H9 (cell line): ENCODE measurements at regions not wholly inside any gene's neighbourhood (a gene's known extent, or its start where the extent isn't known, plus 50 kb on each side); places are given as distances from the start of the nearest gene placed in this dataset.

Source experiments
- DNase-seq: peaks from one replicate; pipeline ENCODE4 v3.0.0-alpha.2; 2017
- H2AFZ ChIP-seq: one replicate; pipeline ENCODE4 v1.6.1; 2013; ENCODE audit warnings: mild to moderate bottlenecking, low read length, control low read depth, moderate library complexity
- H2AK5ac ChIP-seq: 2 replicates; pipeline ENCODE4 v1.6.1; 2013; ENCODE audit warnings: low read length, control low read depth, mixed read lengths; ENCODE audit not compliant: insufficient read length
- H2BK120ac ChIP-seq: one replicate; pipeline ENCODE4 v1.6.1; 2013; ENCODE audit warnings: low read depth, mild to moderate bottlenecking, low read length, control low read depth, inconsistent platforms; ENCODE audit not compliant: poor library complexity, severe bottlenecking
- H2BK12ac ChIP-seq: 2 replicates; pipeline ENCODE4 v1.6.1; 2013; ENCODE audit warnings: low read length, control low read depth, mixed read lengths, low read depth; ENCODE audit not compliant: insufficient read length
- H2BK15ac ChIP-seq: 2 replicates; pipeline ENCODE4 v1.6.1; 2013; ENCODE audit warnings: low read depth, low read length, control low read depth
- H2BK20ac ChIP-seq: one replicate; pipeline ENCODE4 v1.6.1; 2013; ENCODE audit warnings: low read depth, mild to moderate bottlenecking, low read length, control low read depth, inconsistent platforms; ENCODE audit not compliant: poor library complexity, severe bottlenecking
- H2BK5ac ChIP-seq: 2 replicates; pipeline ENCODE4 v1.6.1; 2013; ENCODE audit warnings: low read length, control low read depth, mixed read lengths; ENCODE audit not compliant: insufficient read length
- H3K14ac ChIP-seq: 2 replicates; pipeline ENCODE4 v1.6.1; 2013; ENCODE audit warnings: low read length, control low read depth; ENCODE audit not compliant: insufficient read depth
- H3K18ac ChIP-seq: 2 replicates; pipeline ENCODE4 v1.6.1; 2013; ENCODE audit warnings: low read depth, mild to moderate bottlenecking, mixed read lengths, low read length, control low read depth; ENCODE audit not compliant: insufficient read length
- H3K23ac ChIP-seq: 2 replicates; pipeline ENCODE4 v1.6.1; 2013; ENCODE audit warnings: low read length, control low read depth, mixed read lengths, low read depth; ENCODE audit not compliant: insufficient read length
- H3K23me2 ChIP-seq: 2 replicates; pipeline ENCODE4 v1.6.1; 2013; ENCODE audit warnings: low read depth, mild to moderate bottlenecking, mixed read lengths, low read length, control low read depth; ENCODE audit not compliant: insufficient read length, poor library complexity, severe bottlenecking
- H3K27ac ChIP-seq: 2 replicates; pipeline ENCODE4 v1.5.1; 2013; ENCODE audit warnings: low read length, control low read depth, mixed read lengths, low read depth; ENCODE audit not compliant: insufficient read length
- H3K27me3 ChIP-seq: 2 replicates; pipeline ENCODE4 v1.6.1; 2013; ENCODE audit warnings: low read length, control low read depth, inconsistent platforms; ENCODE audit not compliant: insufficient read depth
- H3K4ac ChIP-seq: 2 replicates; pipeline ENCODE4 v1.6.1; 2013; ENCODE audit warnings: low read depth, mild to moderate bottlenecking, control low read depth, inconsistent platforms, low read length, moderate library complexity
- H3K4me1 ChIP-seq: 2 replicates; pipeline ENCODE4 v1.6.1; 2013; ENCODE audit warnings: low read length, control low read depth, inconsistent platforms; ENCODE audit not compliant: insufficient read depth
- H3K4me2 ChIP-seq: 2 replicates; pipeline ENCODE4 v1.6.1; 2013; ENCODE audit warnings: low read length, control low read depth, mixed read lengths; ENCODE audit not compliant: insufficient read length, insufficient read depth
- H3K56ac ChIP-seq: 2 replicates; pipeline ENCODE4 v1.6.1; 2013; ENCODE audit warnings: low read depth, mild to moderate bottlenecking, mixed read lengths, low read length, control low read depth; ENCODE audit not compliant: insufficient read length
- H3K79me1 ChIP-seq: 2 replicates; pipeline ENCODE4 v1.6.1; 2013; ENCODE audit warnings: low read depth, mild to moderate bottlenecking, moderate library complexity, low read length, control low read depth, inconsistent platforms; ENCODE audit not compliant: insufficient read depth, poor library complexity, severe bottlenecking
- H3K79me2 ChIP-seq: 2 replicates; pipeline ENCODE4 v1.6.1; 2013; ENCODE audit warnings: low read length, control low read depth, inconsistent platforms; ENCODE audit not compliant: insufficient read depth
- H3K9ac ChIP-seq: 2 replicates; pipeline ENCODE4 v1.6.1; 2013; ENCODE audit warnings: low read length, control low read depth, mixed read lengths; ENCODE audit not compliant: insufficient read length; ENCODE audit errors: extremely low read depth
- H3K9me3 ChIP-seq: one replicate; pipeline ENCODE4 v1.6.1; 2013; ENCODE audit warnings: low read depth, low read length, inconsistent platforms; ENCODE audit not compliant: control insufficient read depth
- H3T11ph ChIP-seq: one replicate; pipeline ENCODE4 v1.6.1; 2013; ENCODE audit warnings: mild to moderate bottlenecking, low read length, control low read depth, inconsistent platforms
- H4K20me1 ChIP-seq: one replicate; pipeline ENCODE4 v1.6.1; 2013; ENCODE audit not compliant: control insufficient read depth, insufficient read length, insufficient read depth
- H4K5ac ChIP-seq: 2 replicates; pipeline ENCODE4 v1.6.1; 2013; ENCODE audit warnings: low read depth, mild to moderate bottlenecking, mixed read lengths, low read length, control low read depth; ENCODE audit not compliant: insufficient read length
- H4K8ac ChIP-seq: replicated peaks from 2 replicates; pipeline ENCODE4 v1.6.1; 2013; ENCODE audit warnings: low read length, control low read depth, mixed read lengths, low read depth; ENCODE audit not compliant: insufficient read length
- H4K91ac ChIP-seq: 2 replicates; pipeline ENCODE4 v1.6.1; 2013; ENCODE audit warnings: low read depth, mild to moderate bottlenecking, moderate library complexity, mixed read lengths, low read length, control low read depth; ENCODE audit not compliant: insufficient read length
- H3K27ac Mint-ChIP-seq, 3 experiments: 2 replicates in 2 of 3; 3 replicates in 1 of 3; pipeline ENCODE4 v1.8.0; 2020 to 2021; ENCODE audit warnings: mixed read lengths in 3 of 3, mild to moderate bottlenecking in 1 of 3, moderate library complexity in 1 of 3
- H3K27me3 Mint-ChIP-seq: 2 replicates; pipeline ENCODE4 v1.8.0; 2021; ENCODE audit warnings: low read depth, mild to moderate bottlenecking, moderate library complexity, mixed read lengths
- H3K36me3 Mint-ChIP-seq, 3 experiments: 2 replicates in 2 of 3; 3 replicates in 1 of 3; pipeline ENCODE4 v1.8.0; 2020 to 2021; ENCODE audit warnings: low read depth in 3 of 3, mixed read lengths in 3 of 3; ENCODE audit not compliant: insufficient read depth in 1 of 3
- H3K4me1 Mint-ChIP-seq, 2 experiments: 2 replicates each; pipeline ENCODE4 v1.8.0; 2020; ENCODE audit warnings: mixed read lengths in 2 of 2
- H3K4me3 Mint-ChIP-seq, 2 experiments: 2 replicates in 1 of 2; 3 replicates in 1 of 2; pipeline ENCODE4 v1.8.0; 2020 to 2021; ENCODE audit warnings: mild to moderate bottlenecking in 2 of 2, mixed read lengths in 2 of 2, moderate library complexity in 1 of 2
- H3K9me3 Mint-ChIP-seq, 2 experiments: 2 replicates in 1 of 2; 3 replicates in 1 of 2; pipeline ENCODE4 v1.8.0; 2020; ENCODE audit warnings: mild to moderate bottlenecking in 2 of 2, mixed read lengths in 2 of 2, moderate library complexity in 1 of 2
- CTCF ChIP-seq: fragments of 200-600 bp; sonication (generic); conservative IDR thresholded peaks from 3 replicates; pipeline ENCODE4 v1.8.0; 2021; ENCODE audit warnings: antibody characterized with exemption, mild to moderate bottlenecking
- WGBS: extraction: QIAGEN DNeasy Blood & Tissue Kit; methylation state at CpG from one replicate; pipeline ENCODE4 v1.1.7; 2013; ENCODE audit warnings: missing lambda C conversion rate, low lambda C conversion rate, mixed read lengths; ENCODE audit not compliant: insufficient read length; ENCODE audit errors: extremely low coverage; 5-methylcytosine and 5-hydroxymethylcytosine counted together

- Histone ChIP-seq H3K9ac (no peak overlapping the region), H2BK5ac (no peak overlapping the region), H3K4me1 (no peaks in the 10 kb centered on the region; the same call in 1 of the 2 replicates), H3K23me2 (no peaks in the 10 kb centered on the region), H4K91ac (no peak overlapping the region), H2AFZ (no peak overlapping the region), H3K79me1 (no peaks in the 10 kb centered on the region), H2AK5ac (no peak overlapping the region), H2BK120ac (no peak overlapping the region), H3K14ac (no peak overlapping the region), H2BK15ac (no peak overlapping the region), H2BK12ac (no peak overlapping the region), H2BK20ac (no peak overlapping the region), H4K20me1 (no peaks in the 10 kb centered on the region), H4K5ac (no peak overlapping the region), H3T11ph (no peak overlapping the region), H4K8ac (no peak overlapping the region), H3K23ac (no peak overlapping the region), H3K18ac (no peak overlapping the region), H3K27me3 (no peaks in the 10 kb centered on the region), H3K9me3 (no peaks in the 10 kb centered on the region), H3K4ac (no peak overlapping the region), H3K27ac (no peak overlapping the region), H3K56ac (no peak overlapping the region), H3K4me2 (no peak overlapping the region), H3K79me2 (no peaks in the 10 kb centered on the region)
- H3K4me1 Mint-ChIP-seq = peaks cover 7 to 8% of the 10 kb centered on the region in 2 experiments
- TF ChIP-seq CTCF = no peak
- WGBS = no CpG with 5 or more reads among the region's 4 CpGs
- H3K27ac Mint-ChIP-seq = no peak overlapping the region; a peak in 1 of 7 replicates
- H3K4me3 Mint-ChIP-seq = no peak overlapping the region
- no peaks in the 10 kb centered on the region; the same call in 1 of the 2 replicates for H3K27me3 Mint-ChIP-seq
- no peak for DNase-seq
- no peaks in the 10 kb centered on the region for H3K9me3 Mint-ChIP-seq
- H3K36me3 Mint-ChIP-seq = no peaks in the 10 kb centered on the region
Measured at GRCh38 chr7:47689558-47689957, 107.6 kb upstream of the TNS3 start.
